GM19324 (cell line): ENCODE measurements at regions not wholly inside any gene's neighbourhood (a gene's known extent, or its start where the extent isn't known, plus 50 kb on each side); places are given as distances from the start of the nearest gene placed in this dataset.
"Not testable (repeated sequence)": the region's sequence is repeated elsewhere in the genome, so short reads cannot be mapped to it uniquely, and the experiment has no call there.

Source experiments
- ATAC-seq: cut with Tn5 transposase; IDR thresholded peaks from one replicate; pipeline ENCODE4 v1.9.1; 2021; ENCODE audit warnings: mild to moderate bottlenecking, moderate library complexity; ENCODE audit not compliant: unreplicated experiment, low FRiP score

GRCh38 chr1:192418552-192419285, 101.9 kb downstream of the RGS21 start:
- ATAC-seq, result no peak

GRCh38 chr1:192430644-192431043, 113.9 kb downstream of the RGS21 start:
- no peak for ATAC-seq

- no peak for ATAC-seq
Measured at GRCh38 chr1:192435704-192436103, 118.9 kb downstream of the RGS21 start.

- ATAC-seq, result no peak
Measured at GRCh38 chr1:192436441-192437078, 119.8 kb downstream of the RGS21 start.

GRCh38 chr1:192438737-192439136, 121.9 kb downstream of the RGS21 start:
- ATAC-seq, result no peak

GRCh38 chr1:192439373-192440025, 122.7 kb downstream of the RGS21 start:
- ATAC-seq, result no peak

- no peak for ATAC-seq
Measured at GRCh38 chr1:192441492-192441891, 124.7 kb downstream of the RGS21 start.

- no peak for ATAC-seq
Measured at GRCh38 chr1:192442736-192443135, 125.9 kb downstream of the RGS21 start.

GRCh38 chr1:192443616-192444015, 126.8 kb downstream of the RGS21 start:
- ATAC-seq, result no peak

- ATAC-seq, result no peak
Measured at GRCh38 chr1:192445241-192445640, 128.4 kb downstream of the RGS21 start.

GRCh38 chr1:192445839-192446489, 129.2 kb downstream of the RGS21 start:
- ATAC-seq, result no peak

GRCh38 chr1:192448026-192448578, 127.5 kb upstream of the RGS1 start:
- no peak for ATAC-seq

- ATAC-seq, result no peak
Measured at GRCh38 chr1:192453360-192453992, 122.1 kb upstream of the RGS1 start.

GRCh38 chr1:192459467-192459866, 116.1 kb upstream of the RGS1 start:
- no peak for ATAC-seq

GRCh38 chr1:192461684-192462083, 113.9 kb upstream of the RGS1 start:
- ATAC-seq, result no peak

- no peak for ATAC-seq
Measured at GRCh38 chr1:192462616-192463015, 113.0 kb upstream of the RGS1 start.

- no peak for ATAC-seq
Measured at GRCh38 chr1:192463661-192464060, 111.9 kb upstream of the RGS1 start.

- ATAC-seq, result not testable (repeated sequence)
Measured at GRCh38 chr1:192465221-192465620, 110.4 kb upstream of the RGS1 start.

GRCh38 chr1:192474080-192474683, 101.4 kb upstream of the RGS1 start:
- no peak for ATAC-seq

- no peak for ATAC-seq
Measured at GRCh38 chr1:192475329-192475728, 100.2 kb upstream of the RGS1 start.
